HEK293T (cell line): ENCODE measurements at regions not wholly inside any gene's neighbourhood (a gene's known extent, or its start where the extent isn't known, plus 50 kb on each side); places are given as distances from the start of the nearest gene placed in this dataset.

Source experiments
- ARNT ChIP-seq: fragments of 450-650 bp; IDR thresholded peaks from 2 replicates; pipeline ENCODE4 v1.6.1; 2017; ENCODE audit warnings: mild to moderate bottlenecking
- ELF4 ChIP-seq: fragments of 450-650 bp; IDR thresholded peaks from 2 replicates; pipeline ENCODE4 v1.6.1; 2017; ENCODE audit warnings: antibody characterized with exemption
- FOXA1 ChIP-seq: fragments of 450-650 bp; IDR thresholded peaks from 2 replicates; pipeline ENCODE4 v1.6.1; 2016; ENCODE audit warnings: mild to moderate bottlenecking
- FOXM1 ChIP-seq: fragments of 450-650 bp; IDR thresholded peaks from 2 replicates; pipeline ENCODE4 v1.6.1; 2017; ENCODE audit warnings: mild to moderate bottlenecking, borderline replicate concordance
- HDGF ChIP-seq: fragments of 450-650 bp; IDR thresholded peaks from 2 replicates; pipeline ENCODE4 v1.6.1; 2017; ENCODE audit warnings: antibody characterized with exemption, borderline replicate concordance
- L3MBTL2 ChIP-seq: fragments of 450-650 bp; conservative IDR thresholded peaks from 2 replicates; pipeline ENCODE4 v1.6.1; 2016; ENCODE audit warnings: mild to moderate bottlenecking
- LEF1 ChIP-seq: fragments of 450-650 bp; IDR thresholded peaks from 2 replicates; pipeline ENCODE4 v1.6.1; 2017; ENCODE audit warnings: mild to moderate bottlenecking, borderline replicate concordance
- SP1 ChIP-seq: fragments of 450-650 bp; IDR thresholded peaks from 2 replicates; pipeline ENCODE4 v1.6.1; 2017
- SUZ12 ChIP-seq: fragments of 450-650 bp; IDR thresholded peaks from 2 replicates; pipeline ENCODE4 v1.6.1; 2016; ENCODE audit warnings: mild to moderate bottlenecking
- TARDBP ChIP-seq: fragments of 450-650 bp; IDR thresholded peaks from 2 replicates; pipeline ENCODE4 v1.6.1; 2016
- ZNF384 ChIP-seq: fragments of 450-650 bp; IDR thresholded peaks from 2 replicates; pipeline ENCODE4 v1.6.1; 2016
- TF ChIP-seq, protein P1 (sequence below): fragments of 450-650 bp; IDR thresholded peaks from 2 replicates; pipeline ENCODE4 v1.6.1; 2016

DNA sequence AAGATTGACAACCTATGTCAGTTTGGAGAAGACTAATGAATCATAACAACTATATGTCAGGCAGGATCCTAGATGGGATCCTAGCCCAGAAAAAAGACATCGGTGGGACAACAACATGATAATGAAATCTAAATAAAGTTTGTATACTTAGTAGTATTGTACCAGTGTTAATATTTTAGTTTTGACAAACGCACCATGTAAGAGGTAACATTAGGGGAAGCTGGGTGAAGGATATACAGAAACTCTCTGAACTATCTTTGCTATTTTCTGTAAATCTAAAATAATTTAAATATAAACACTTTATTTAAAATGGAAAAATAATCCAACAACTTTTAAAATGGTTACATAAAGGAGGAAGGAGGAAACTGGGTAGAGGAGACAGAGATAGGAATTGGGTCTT, 105.6 kb upstream of the AP1S2 start:
- TF ChIP-seq ZNF384 (no peak), LEF1 (no peak), SP1 (no peak), ARNT (no peak), SUZ12 (no peak), FOXM1 (no peak), TARDBP (no peak), FOXA1 (no peak), L3MBTL2 (no peak), ELF4 (no peak), HDGF (no peak)
- TF ChIP-seq, protein P1, sequence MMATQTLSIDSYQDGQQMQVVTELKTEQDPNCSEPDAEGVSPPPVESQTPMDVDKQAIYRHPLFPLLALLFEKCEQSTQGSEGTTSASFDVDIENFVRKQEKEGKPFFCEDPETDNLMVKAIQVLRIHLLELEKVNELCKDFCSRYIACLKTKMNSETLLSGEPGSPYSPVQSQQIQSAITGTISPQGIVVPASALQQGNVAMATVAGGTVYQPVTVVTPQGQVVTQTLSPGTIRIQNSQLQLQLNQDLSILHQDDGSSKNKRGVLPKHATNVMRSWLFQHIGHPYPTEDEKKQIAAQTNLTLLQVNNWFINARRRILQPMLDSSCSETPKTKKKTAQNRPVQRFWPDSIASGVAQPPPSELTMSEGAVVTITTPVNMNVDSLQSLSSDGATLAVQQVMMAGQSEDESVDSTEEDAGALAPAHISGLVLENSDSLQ = no peak
